BJ (cell line): ENCODE measurements at regions not wholly inside any gene's neighbourhood (a gene's known extent, or its start where the extent isn't known, plus 50 kb on each side); places are given as distances from the start of the nearest gene placed in this dataset.

ENCODE experiments used
- CTCF ChIA-PET: fragments of 350-600 bp; formaldehyde crosslinking; extraction: SDS; loops from one replicate; lab custom pipeline; 2021; ENCODE audit warnings: antibody characterized with exemption, inconsistent platforms; lab: Yijun Ruan, JAX
- POLR2A ChIA-PET: fragments of 300-600 bp; sonication (Branson Sonifier 250); formaldehyde crosslinking; extraction: SDS; loops from one replicate; lab custom pipeline; 2021; ENCODE audit warnings: antibody characterized with exemption; lab: Charles Lee
- DNase-seq: peaks from one replicate; pipeline ENCODE4 v3.0.0-alpha.2; 2011; ENCODE audit warnings: low read depth
- H3K27me3 ChIP-seq: 2 replicates; pipeline ENCODE4 v1.6.0; 2011; ENCODE audit warnings: low read length; ENCODE audit not compliant: control insufficient read depth, insufficient read depth
- H3K36me3 ChIP-seq: 2 replicates; pipeline ENCODE4 v1.5.1; 2011; ENCODE audit warnings: low read length; ENCODE audit not compliant: control insufficient read depth, insufficient read depth
- H3K4me3 ChIP-seq: 2 replicates; pipeline ENCODE4 v1.5.1; 2011; ENCODE audit warnings: low read depth, mild to moderate bottlenecking, control low read depth, low read length
- TF ChIP-seq, protein P1 (sequence below): IDR thresholded peaks from 2 replicates; pipeline ENCODE4 v1.5.1; 2011; ENCODE audit warnings: low read depth, mild to moderate bottlenecking, control low read depth, inconsistent platforms, low read length, moderate library complexity; ENCODE audit not compliant: insufficient read depth

DNA sequence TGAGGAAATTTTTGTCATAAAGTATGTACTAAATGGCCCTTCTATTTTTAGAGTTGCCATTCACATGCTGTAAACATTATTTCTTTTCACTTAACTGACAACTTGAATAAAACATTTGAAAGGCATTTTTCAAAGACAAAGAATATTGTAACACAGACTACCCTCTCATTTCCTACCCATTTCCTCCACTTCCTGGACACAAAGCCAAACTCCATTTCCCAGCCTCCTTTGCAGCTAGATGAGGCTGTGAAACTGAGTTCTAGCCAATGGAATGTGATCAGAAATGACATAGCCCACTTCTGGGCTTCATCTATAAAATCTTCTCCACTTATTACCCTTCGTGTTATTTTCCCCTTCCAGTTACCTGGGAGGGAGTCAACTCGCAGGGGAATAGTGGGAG is 288.9 kb upstream of the DPH6 start:
- CTCF ChIA-PET = no interaction called here
- H3K4me3 ChIP-seq = no peak overlapping the region
- POLR2A ChIA-PET = no interaction called here
- TF ChIP-seq, protein P1, sequence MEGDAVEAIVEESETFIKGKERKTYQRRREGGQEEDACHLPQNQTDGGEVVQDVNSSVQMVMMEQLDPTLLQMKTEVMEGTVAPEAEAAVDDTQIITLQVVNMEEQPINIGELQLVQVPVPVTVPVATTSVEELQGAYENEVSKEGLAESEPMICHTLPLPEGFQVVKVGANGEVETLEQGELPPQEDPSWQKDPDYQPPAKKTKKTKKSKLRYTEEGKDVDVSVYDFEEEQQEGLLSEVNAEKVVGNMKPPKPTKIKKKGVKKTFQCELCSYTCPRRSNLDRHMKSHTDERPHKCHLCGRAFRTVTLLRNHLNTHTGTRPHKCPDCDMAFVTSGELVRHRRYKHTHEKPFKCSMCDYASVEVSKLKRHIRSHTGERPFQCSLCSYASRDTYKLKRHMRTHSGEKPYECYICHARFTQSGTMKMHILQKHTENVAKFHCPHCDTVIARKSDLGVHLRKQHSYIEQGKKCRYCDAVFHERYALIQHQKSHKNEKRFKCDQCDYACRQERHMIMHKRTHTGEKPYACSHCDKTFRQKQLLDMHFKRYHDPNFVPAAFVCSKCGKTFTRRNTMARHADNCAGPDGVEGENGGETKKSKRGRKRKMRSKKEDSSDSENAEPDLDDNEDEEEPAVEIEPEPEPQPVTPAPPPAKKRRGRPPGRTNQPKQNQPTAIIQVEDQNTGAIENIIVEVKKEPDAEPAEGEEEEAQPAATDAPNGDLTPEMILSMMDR = no peak
- H3K27me3 ChIP-seq = no peaks in the 10 kb centered on the region; the same call in 1 of the 2 replicates
- DNase-seq = no peak
- no peaks in the 10 kb centered on the region for H3K36me3 ChIP-seq

DNA sequence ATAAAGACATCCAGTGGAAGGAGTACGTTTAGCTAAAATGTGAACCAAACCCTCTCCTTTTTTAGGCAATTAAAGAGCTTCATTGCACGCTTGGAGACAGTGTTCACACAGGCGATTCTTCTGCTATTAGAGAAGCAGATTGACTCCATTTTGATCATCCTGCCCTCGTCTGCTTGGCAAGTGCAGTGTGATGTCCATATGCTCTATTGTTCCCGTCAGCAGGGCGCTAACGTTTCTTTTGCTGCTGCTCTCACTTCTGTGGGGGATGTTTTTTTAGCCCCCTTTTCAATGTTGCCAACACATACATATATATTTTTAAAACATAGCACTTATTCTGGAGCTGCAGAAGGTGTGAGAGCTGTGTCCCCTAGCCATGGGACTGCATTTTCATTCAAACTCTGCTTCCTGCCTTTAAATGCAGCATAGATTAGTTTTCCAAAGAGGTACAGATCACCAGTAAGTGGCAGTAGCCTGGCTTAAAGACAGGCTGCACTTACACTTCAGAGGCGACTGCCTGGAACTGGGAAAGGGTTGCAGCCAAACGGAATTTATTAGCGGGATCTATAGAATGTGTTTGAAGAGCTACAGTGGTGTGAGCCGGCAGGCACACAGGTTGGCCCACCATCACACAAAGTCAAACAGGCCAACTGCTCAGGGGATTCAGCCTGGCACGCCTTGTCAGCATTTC is 292.6 kb upstream of the DPH6 start:
- no peak overlapping the region for H3K4me3 ChIP-seq
- TF ChIP-seq, protein P1 = no peak
- peaks cover 10% of the 10 kb centered on the region for H3K27me3 ChIP-seq
- ChIA-PET POLR2A (no interaction called here), CTCF (no interaction called here)
- DNase-seq = no peak
- H3K36me3 ChIP-seq = no peaks in the 10 kb centered on the region

DNA sequence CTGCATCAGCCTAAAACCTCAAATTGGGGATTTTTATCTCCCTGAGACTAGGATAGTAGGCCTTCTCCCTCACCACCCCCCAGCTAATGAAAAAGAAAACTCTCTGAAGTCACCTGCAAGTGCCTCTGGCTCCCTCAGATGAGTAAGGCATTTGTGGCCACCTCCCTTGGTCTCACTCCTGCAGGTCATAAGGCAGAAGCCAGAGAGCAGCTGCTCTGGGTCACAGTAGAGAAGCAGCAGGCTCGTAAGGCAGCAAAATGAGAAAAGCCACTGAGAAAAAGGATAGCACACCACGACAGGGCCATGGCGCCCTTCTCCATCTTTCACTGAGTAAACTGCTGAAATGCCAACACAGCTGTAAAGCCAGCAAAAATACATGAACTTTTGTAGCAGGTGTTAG is 296.7 kb upstream of the DPH6 start:
- H3K36me3 ChIP-seq = no peaks in the 10 kb centered on the region
- H3K4me3 ChIP-seq = no peak overlapping the region
- POLR2A ChIA-PET = no interaction called here
- TF ChIP-seq, protein P1 = no peak
- CTCF ChIA-PET = no interaction called here
- DNase-seq = no peak
- H3K27me3 ChIP-seq = peaks cover 14% of the 10 kb centered on the region

DNA sequence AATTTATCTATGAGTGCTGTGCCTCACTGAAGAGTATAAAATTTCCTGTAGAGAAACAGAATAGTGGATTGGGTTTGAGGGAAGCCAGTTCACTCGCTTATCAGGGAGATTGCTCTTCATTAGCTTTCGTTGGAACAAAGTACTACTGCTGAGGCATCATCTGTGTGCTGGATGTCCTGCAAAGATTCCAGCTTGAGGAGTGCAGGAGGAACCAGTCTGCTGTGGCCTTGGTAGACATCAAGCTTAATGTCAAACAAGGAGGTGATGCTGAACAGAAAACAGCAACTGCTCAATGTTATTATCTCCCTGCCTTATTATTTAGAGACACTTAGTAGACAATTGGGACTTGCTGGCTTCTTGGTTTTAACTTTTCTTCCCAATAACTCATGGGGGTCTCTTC is 297.5 kb upstream of the DPH6 start:
- no peak for DNase-seq
- POLR2A ChIA-PET = no interaction called here
- H3K36me3 ChIP-seq = no peaks in the 10 kb centered on the region
- CTCF ChIA-PET = interaction anchor here (0.7 kb wide), 1 partner anchor 136 kb away, joined by 3 read pairs; no protein-coding TSS in a partner anchor
- H3K27me3 ChIP-seq = peaks cover 14% of the 10 kb centered on the region
- H3K4me3 ChIP-seq = no peak overlapping the region
- TF ChIP-seq, protein P1 = no peak

DNA sequence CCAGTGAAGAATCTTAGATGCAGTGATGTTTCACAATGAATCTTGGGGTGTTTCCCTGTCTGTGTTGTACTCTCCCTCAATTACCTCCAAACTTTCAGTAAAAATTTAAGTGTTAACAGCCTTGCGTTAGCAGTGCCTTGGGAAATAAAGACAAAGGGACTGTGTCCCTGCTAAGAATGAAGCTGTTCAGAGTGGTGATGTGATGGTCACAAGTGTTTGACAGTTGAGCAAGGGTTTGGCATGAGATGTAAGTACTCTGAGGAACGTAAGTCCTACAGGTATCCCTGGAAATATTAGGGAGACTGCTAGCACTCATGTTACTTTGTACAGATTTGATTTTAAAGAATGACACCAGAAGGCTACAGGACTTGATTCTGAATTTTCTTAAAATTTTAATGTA is 304.3 kb upstream of the DPH6 start:
- POLR2A ChIA-PET = no interaction called here
- DNase-seq = no peak
- Histone ChIP-seq H3K27me3 (peaks cover 4% of the 10 kb centered on the region; the same call in 1 of the 2 replicates), H3K36me3 (no peaks in the 10 kb centered on the region), H3K4me3 (no peak overlapping the region)
- CTCF ChIA-PET = no interaction called here
- TF ChIP-seq, protein P1 = no peak
